GM18907 (cell line): ENCODE measurements at regions not wholly inside any gene's neighbourhood (a gene's known extent, or its start where the extent isn't known, plus 50 kb on each side); places are given as distances from the start of the nearest gene placed in this dataset.

Experiments
- ATAC-seq: cut with Tn5 transposase; IDR thresholded peaks from one replicate; pipeline ENCODE4 v1.9.1; 2021; ENCODE audit warnings: mild to moderate bottlenecking, moderate library complexity; ENCODE audit not compliant: unreplicated experiment

DNA sequence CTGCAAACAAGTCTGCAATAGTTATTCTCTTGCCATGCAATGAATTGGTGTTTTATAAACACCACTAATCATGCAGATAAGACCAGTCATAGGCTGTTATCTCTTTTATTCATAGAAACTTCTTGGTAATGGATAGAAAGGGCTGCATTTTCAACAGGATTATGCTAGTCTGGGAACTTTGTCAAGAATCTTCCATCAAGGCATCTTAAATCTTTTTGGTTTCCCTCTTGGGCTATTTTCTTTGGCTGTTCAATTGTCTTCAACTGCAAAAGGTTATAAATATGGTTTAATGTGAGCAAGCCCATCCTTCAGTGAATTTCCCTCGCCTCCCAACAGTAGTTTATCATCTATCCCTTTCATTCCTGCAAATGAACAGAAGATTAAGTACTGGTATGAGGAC lies 59.0 kb upstream of the MINAR1 start:
- no peak for ATAC-seq

DNA sequence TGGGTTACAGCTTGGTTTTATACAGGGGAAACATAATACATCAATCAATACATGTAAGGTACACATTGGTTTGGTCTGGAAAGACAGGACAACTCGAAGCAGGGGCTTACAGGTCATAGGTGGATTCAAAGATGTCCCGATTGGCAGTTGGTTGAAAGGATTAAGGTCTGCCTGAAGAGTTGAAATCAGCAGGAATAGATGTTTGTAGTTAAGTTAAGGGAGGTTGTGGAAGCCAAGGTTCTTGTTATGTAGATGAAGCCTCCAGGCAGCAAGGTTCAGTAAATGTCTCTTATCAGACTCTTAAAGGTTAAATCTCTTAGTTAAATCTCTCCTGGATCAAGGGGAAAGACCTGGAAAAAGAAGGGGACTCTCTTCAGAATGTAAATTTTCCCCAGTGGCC lies 58.4 kb upstream of the MINAR1 start:
- no peak for ATAC-seq

DNA sequence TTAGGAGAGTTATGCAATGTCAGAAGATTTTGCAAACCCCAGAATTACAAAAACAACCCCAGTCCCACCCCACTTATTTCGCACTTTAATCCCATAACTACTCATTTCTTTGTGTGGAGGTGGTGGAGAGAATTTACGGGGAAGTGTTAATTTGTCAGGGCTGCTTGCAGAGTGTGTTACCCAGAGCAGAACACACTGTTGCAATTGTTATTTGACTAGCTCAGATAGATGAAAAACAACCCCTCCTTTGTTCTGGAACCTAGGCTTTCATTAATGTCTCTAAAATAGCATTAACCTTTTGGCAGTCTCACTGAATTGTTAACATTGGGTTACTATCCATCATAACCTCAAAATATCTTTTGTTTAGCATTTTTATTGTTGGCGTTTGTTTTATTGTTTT lies 55.8 kb upstream of the MINAR1 start:
- ATAC-seq: no peak

DNA sequence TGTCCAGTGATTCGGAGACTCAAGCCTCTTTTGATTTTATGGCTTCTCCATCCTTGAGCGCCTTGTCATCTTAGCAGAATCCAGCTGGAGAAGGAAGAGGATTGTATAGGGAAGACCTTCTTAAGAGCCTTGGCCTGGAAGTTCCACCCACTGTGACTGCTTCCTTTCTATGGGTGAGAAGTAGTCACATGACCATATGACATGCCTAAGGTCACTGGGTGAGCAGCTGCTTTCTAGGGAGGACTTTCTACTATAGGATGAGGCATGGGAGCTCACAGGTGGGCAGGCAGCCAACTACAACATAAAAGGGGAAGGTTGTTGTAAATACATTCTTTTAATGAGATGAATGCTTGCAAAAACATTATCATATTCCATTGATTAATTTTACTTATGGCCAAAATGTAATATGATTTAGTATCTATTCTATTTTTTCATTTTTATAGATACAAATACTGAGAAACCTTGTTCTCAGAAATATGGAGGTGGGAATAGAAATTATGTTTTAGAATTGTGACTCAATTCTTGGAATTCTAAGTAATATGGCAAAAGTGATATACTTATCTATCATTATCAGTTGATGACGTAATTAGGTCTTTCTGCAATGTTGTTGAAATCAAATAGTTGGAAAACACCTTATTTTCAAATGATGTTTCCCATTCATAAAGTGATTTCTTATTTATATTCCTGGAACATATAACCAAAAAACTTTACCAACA lies 53.6 kb upstream of the MINAR1 start:
- no peak for ATAC-seq

DNA sequence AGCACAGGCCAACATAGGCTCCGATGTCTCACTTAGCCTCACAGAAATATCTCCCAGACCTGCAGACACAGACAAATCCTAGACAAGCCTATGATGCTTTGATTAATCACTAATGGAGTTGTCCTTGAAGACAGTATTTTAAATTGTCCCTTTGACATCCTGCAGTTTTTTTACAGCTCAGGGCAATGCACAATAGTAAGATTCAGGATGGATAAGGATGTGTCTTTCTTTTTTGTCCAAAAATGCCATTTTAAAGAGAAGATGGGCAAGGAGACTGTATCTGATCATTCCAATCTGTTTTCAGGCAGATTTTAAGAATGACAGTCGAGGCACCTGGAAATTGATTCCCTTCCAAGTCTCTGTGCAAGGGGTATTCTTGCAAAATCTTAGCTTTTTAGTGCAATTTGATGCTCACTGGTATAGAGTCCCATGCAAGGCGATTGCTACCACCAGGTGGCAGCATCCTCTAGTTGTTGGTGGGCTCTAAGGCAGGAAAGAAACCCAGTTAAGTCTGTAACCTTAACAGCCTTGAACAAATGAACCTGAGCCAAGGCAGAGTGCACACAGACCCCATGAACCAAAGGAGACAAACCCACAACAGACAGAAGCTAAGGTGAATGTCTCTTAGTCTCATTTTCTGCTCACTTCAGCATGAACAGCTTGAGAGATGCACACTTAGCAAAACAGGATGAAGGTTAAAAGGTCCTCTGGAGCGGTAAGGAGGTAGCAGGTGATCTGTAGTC lies 51.2 kb upstream of the MINAR1 start:
- ATAC-seq: peak; percentile 73

DNA sequence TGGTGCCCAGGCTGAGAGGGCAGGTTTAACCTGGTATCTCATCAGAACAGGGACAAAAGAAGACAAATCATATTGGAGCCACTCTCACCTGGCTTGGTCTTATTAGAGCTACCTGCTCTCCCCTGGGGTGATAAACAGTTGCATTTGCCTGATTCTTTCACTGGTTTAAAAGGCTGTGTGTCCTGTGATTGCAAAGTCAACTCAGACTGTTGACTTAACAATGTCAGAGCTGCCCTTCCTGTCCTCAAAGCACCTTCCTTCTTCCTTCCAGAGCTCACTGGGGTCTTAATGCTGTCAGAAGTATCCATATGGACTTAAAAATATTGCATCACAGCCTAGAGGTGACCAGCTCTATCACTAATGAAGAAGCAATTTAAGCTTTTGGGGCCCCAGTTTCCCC lies 50.5 kb upstream of the MINAR1 start:
- no peak for ATAC-seq
